HT-29 (cell line): ENCODE measurements at regions not wholly inside any gene's neighbourhood (a gene's known extent, or its start where the extent isn't known, plus 50 kb on each side); places are given as distances from the start of the nearest gene placed in this dataset.

Source experiments
- DNase-seq: peaks from one replicate; pipeline ENCODE4 v3.0.0-alpha.2; 2015; ENCODE audit warnings: low spot score

- no peak for DNase-seq
Measured at GRCh38 chr7:42858570-42858969, 53.3 kb downstream of the C7orf25 start.

- DNase-seq = no peak
Measured at GRCh38 chr7:42856605-42856987, 55.3 kb downstream of the C7orf25 start.

- DNase-seq = no peak
Measured at GRCh38 chr7:42854571-42855118, 57.2 kb downstream of the C7orf25 start.

- DNase-seq = no peak
Measured at GRCh38 chr7:42852531-42852930, 59.3 kb downstream of the C7orf25 start.

GRCh38 chr7:42843205-42843800 is 68.6 kb downstream of the C7orf25 start:
- peak; percentile 36 for DNase-seq

GRCh38 chr7:42834676-42835075 is 77.2 kb downstream of the C7orf25 start:
- DNase-seq = no peak

GRCh38 chr7:42833411-42833810 is 78.5 kb downstream of the C7orf25 start:
- DNase-seq = no peak

GRCh38 chr7:42832667-42833066 is 79.2 kb downstream of the C7orf25 start:
- DNase-seq = no peak

GRCh38 chr7:42831718-42832522 is 80.0 kb downstream of the C7orf25 start:
- peak; percentile 50 for DNase-seq

- DNase-seq = no peak
Measured at GRCh38 chr7:42831006-42831717, 80.7 kb downstream of the C7orf25 start.

GRCh38 chr7:42812779-42813178 is 99.1 kb downstream of the C7orf25 start:
- DNase-seq = no peak

GRCh38 chr7:42805601-42806000 is 106.3 kb downstream of the C7orf25 start:
- no peak for DNase-seq

- no peak for DNase-seq
Measured at GRCh38 chr7:42794673-42795072, 117.2 kb downstream of the C7orf25 start.

GRCh38 chr7:42792841-42793240 is 119.0 kb downstream of the C7orf25 start:
- no peak for DNase-seq

- DNase-seq = no peak
Measured at GRCh38 chr7:42790196-42790595, 121.7 kb downstream of the C7orf25 start.

GRCh38 chr7:42774436-42774835 is 137.4 kb downstream of the C7orf25 start:
- DNase-seq = no peak

- no peak for DNase-seq
Measured at GRCh38 chr7:42770114-42770513, 141.8 kb downstream of the C7orf25 start.

GRCh38 chr7:42768045-42768444 is 143.8 kb downstream of the C7orf25 start:
- DNase-seq = no peak

- DNase-seq = no peak
Measured at GRCh38 chr7:42766782-42767423, 145.0 kb downstream of the C7orf25 start.

- no peak for DNase-seq
Measured at GRCh38 chr7:42765931-42766330, 145.9 kb downstream of the C7orf25 start.

GRCh38 chr7:42763137-42763551 is 148.7 kb downstream of the C7orf25 start:
- no peak for DNase-seq

GRCh38 chr7:42761486-42761885 is 150.4 kb downstream of the C7orf25 start:
- DNase-seq = no peak
